ENCODE measurements at regions not wholly inside any gene's neighbourhood (a gene's known extent, or its start where the extent isn't known, plus 50 kb on each side); places are given as distances from the start of the nearest gene placed in this dataset.
"Not testable (repeated sequence)": the region's sequence is repeated elsewhere in the genome, so short reads cannot be mapped to it uniquely, and the experiment has no call there.

DNA sequence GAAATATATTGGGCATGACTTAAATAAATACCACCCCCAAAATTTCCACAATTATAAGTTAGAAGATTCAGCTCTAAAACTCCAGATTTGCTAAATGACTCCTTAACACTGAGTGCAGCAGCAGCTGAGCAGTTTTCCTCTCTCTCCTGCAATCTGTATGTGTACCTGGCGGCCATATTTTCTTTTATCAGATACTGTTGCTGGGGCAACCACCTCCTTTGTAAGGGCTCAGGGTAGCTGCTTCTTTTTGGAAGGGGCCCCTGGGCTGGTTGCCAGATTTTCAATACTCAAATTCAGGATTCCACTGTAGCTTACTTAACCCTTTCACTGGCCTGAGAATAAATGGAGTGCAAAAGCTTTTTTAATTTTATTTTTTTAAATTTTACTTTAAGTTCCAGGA is 197.0 kb downstream of the TAF11L14 start:
- DNase-seq, result no peak

DNA sequence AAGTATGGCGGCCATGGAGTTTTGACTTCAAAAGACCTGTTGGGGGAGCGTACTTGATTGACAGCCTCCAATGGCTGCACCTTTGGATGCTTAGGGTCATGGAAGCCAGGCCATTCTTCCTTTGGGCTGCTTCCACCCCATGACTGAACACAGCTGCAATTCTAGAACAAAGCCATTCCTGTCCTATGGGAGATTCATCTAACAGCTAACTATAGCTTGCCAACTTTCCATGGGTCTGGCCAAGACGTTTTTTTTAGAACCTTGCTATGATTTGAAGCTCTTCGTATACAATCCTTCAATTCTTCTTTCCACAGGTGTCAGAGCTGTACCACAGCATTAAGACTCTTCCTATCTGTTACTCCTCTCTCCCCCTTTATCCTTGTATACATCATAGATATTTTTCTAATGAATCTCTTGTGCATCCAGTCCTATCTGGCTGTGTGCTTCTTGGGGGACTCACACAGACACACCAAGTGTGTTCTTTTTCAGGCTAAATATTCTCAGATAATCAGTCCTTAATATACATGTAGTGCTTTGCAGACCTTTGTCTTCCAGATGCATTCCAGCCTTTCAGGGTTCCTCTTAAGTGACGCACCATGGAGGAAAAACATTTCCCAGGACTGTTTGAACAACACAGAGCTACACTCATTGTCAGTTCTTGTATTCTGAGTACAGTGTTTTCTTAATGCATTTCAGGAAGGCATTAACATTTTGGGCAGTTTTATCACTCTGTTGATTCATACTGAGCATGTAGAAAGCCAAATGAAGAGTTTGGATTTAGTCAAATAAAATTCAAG is 198.9 kb downstream of the TAF11L14 start:
- no peak for DNase-seq

DNA sequence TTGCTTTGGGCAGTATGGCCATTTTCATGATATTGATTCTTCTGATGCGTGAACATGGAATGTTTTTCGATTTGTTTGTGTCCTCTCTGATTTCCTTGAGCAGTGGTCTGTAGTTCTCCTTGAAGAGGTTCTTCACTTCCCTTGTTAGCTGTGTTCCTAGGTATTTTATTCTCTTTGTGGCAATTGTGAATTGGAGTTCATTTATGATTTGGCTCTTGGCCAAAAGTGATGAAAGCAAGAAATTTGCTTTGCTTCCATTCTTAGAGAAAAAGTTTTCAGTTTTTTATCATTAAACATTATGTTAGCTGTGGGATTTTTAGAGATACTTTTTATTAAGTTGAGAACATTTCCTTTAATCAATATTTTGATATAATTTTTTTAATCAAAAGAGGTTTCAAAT is 203.5 kb downstream of the TAF11L14 start:
- DNase-seq, result no peak

DNA sequence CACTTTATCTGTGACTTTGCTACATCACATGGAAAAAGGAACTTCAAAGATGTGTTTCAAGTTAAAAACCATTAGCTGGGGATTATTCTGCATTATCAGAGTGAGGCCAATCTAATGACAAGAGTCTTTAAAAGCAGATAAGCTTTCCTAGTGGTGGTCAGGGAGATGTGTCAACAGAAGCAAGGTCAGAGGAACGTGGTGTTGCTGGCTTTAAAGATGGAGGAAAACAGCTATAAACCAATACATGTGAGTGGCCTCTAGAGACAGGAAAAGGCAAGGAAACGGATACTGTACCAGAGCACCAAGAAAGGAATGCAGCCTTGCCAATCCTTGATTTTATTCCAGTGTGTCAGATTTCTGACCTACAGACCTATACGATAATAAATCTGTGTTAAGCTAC is 204.2 kb downstream of the TAF11L14 start:
- no peak for DNase-seq

DNA sequence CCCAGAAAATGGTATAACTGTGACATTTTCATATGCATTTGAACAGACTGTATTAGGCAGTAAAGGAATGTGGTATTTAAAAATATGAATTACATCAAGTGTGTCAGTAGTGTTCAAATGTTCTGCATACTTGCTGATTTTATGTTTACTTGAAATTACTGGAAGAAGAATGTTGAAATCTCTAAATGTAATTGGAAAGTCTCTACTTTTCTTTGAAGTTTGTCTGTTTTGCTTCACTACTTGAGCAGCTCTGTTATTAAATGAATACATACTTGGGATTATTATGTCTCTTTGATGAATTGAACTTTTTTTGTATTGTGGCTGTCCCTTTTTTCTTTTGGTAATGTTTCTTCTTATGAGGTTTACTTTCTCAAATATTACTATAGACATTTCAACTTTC is 205.6 kb downstream of the TAF11L14 start:
- DNase-seq, result no peak

DNA sequence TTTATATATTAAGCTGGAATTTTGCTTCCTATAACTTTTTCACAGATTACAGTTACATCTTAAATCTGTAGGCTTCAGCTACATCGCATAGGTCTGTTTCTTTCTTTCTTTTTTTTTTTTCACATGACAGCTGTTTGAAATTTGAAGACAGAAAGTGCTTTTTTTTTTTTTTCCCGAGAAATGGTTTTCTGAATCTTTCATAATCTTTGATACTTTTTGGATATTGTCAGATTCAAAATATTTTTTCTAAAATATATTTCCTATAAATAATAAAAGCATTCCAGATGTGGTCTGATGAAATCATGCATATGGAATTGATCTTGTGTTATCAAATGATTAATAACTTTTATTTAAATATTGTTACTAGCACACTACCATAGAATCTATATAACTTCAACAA is 212.2 kb downstream of the TAF11L14 start:
- DNase-seq, result no peak

DNA sequence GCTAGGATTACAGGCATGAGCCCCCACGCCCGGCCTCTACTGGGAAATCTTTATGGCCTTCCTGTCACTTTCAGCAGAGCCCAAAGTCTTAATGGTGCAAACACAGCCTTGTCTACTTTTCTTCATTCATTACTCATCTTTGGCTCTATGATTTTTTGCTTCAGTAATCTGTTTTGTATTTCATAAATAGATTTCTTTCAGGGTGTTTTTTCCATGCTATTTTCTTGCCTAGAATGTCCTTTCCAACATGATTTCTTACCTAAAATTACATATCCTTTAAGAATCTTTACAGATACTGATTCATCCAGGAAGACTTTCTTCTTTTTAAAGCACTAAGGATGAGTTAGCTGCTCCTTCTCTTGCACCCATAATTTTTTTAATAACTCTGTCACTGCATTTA is 213.0 kb downstream of the TAF11L14 start:
- no peak for DNase-seq

DNA sequence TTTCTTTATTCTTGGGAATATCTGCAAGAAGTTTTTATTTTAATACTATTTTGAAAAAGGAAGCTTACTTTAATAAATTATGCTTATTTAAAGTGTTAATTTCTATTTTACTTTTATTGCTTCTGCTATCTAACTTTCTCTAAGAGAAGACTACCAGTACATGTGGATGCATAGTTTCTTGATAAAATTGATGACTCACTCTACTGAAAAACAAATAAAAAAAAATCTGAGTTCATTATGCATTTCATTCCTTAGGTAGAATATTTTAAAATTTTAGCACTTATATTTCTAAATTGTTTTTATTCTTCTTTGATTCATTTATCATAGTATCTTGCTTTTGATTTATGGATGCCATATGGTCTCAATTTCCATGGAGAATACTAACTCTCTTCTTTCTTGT is 217.9 kb downstream of the TAF11L14 start:
- DNase-seq, result no peak

DNA sequence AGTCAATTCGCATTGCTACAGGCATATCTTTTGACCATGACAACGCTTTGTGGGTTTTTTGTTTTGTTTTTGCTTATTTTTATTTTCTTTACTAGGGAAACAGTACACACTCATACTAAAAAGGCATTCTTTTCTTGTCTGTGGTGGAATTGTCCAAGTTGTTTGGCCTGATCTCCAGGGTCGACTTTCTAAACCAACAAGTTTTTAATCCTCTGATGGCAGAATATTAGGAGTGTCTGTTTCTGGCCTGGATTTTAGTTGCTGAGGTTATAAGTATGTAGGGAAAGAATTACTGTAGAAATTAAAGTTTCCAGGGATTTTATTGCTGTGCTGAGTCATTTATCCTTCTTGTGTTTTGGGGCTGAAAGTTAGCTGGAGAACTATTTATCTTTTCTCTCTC is 218.5 kb downstream of the TAF11L14 start:
- no peak for DNase-seq

DNA sequence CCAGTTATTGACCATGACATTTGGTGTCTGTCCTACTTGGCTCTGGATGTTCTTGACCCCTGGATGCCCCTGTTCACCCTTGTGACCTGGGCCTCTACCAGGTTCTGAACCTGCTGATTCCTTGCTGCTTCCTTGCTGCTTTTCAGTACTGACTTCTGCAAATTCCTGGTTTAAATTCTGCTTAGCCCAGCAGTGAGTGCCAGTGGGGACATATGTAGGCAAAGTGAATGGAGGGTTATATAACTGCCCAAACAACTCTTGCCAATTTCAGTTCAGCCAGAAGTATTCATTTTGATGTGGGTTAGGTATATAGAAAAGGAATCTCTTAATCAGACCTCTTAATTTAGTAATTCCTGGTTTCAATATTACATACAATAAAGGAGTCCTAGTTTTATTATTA is 220.6 kb downstream of the TAF11L14 start:
- no peak for DNase-seq

DNA sequence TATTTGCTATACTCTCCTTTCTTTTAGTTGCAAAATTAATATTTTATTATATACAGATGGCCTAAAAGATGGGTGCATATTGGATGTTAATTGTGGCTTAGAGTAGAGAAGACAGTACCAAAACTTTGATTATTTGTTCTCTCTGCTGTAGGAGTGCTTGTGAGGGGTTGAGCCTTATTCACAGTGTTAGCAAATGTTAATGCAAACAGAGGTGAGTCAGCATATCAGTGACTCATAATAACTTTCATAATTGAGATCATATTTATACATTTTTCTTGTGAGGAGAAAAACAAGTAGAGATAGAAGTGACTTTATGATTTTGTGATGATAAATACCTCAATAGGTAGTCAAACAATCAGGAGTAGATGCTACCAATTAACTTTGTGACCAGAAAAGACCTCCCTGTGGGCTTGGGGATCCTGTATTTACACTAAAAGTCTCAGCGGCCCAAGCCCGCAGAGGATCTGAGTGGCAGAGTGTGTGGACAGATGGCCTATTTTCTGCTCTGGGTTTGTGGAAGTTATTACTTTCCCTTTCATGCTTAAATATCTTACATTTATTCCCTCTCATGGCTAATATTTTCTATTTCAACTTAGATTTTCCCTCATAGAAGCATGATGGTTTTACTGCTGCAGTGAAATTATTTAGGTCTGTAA is 226.5 kb downstream of the TAF11L14 start:
- no peak for DNase-seq

DNA sequence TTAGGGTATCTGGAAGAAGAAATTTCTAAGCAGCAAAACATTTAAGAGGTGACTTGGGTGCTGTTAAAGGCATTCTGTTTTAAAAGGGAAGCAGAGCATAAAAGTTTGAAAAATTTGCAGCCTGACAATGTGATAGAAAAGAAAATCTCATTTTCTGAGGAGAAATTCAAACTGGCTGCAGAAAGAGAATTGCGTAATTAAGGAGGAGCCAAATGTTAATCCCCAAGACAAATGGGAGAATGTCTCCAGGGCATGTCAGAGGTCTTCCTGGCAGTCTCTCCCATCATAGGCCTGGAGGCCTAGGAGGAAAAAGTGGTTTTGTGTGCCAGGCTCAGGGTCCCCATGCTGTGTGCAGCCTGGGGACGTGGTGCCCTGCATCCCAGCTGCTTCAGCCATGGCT is 230.6 kb downstream of the TAF11L14 start:
- not testable (repeated sequence) for DNase-seq

DNA sequence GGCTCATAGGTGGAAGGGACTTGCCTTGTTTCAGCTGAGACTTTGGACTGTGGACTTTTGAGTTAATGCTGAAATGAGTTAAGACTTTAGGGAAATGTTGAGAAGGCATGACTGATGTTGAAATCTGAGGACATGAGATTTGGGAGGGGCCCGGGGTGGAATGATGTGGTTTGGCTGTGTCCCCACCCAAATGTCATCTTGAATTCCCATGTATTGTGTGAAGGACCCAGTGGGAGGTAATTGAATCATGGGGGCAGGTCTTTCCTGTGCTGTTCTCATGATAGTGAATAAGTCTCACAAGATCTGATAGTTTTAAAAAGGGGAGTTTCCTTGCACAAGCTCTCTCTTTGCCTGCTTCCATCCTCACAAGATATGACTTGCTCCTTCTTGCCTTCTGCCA is 231.7 kb downstream of the TAF11L14 start:
- not testable (repeated sequence) for DNase-seq

DNA sequence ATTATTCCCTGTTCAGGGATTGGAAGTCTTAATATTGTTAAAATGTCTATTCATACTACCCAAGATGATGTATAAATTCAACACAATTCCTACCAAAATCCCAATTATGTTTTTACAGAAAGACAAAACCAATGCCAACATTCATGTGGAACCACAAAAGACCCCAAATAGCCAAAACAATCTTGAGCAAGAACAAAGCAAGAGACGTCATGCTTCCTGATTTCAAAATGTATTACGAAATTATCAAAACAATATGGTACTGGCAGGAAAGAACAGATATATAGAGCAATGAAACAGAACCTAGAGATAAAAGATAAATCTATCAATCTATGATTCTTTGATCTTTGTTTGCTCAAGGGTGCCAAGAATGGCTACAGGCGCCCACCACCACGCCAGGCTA is 237.9 kb downstream of the TAF11L14 start:
- no peak for DNase-seq

DNA sequence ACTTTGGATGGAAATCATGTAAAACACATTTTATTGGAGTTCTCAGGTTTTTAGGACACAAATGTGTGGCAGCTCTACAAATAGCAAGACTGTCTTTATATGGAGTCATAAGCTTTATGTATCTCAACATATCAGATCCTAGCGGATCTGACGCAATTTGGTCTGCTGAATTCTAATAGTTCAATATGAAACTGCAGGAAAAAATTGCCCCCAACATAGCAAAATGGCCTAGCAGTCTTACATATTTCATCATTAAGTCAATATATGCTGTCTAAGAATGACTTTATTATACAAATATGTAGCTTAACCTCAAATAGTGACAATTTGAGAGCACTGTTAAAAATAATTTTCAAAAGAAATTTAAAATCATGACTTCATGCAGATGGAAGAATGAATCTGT is 244.3 kb downstream of the TAF11L14 start:
- DNase-seq, result no peak

DNA sequence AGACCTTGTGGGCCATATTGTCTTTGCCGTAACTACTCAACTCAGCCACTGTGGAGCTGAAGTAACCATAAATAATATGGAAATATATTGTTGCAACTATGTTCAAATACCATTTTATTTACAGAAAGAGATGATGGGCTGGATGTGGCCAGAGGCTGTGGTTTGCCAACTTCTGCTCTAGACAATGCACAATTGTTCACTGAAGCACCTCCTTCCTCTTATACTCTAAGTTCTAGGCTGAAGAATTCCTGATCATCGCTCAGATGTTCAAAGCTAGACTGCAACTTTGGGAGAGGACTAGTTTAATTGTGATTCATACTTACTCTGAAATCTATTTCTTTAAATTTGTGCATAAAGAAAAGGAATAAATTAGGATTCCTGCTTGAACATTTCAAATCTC is 245.0 kb downstream of the TAF11L14 start:
- DNase-seq, result no peak

DNA sequence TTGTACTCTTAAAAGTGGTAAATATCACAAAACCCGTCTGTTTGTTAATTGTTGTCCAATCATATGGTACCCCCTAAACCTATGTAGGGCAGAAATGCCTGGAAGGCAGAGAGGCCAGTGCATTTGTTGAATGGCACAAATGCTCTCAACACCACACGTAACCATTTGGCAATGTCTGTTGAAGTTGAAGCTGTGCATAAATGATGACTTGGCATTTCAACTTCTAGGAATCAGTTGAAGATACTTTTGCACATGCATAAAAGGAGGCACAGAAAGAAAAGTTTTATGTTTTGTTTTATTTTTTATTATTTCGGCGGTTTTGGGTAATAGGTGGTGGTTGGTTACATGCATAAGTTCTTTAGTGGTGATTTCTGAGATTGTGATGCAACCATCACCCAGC is 246.6 kb downstream of the TAF11L14 start:
- DNase-seq, result no peak

DNA sequence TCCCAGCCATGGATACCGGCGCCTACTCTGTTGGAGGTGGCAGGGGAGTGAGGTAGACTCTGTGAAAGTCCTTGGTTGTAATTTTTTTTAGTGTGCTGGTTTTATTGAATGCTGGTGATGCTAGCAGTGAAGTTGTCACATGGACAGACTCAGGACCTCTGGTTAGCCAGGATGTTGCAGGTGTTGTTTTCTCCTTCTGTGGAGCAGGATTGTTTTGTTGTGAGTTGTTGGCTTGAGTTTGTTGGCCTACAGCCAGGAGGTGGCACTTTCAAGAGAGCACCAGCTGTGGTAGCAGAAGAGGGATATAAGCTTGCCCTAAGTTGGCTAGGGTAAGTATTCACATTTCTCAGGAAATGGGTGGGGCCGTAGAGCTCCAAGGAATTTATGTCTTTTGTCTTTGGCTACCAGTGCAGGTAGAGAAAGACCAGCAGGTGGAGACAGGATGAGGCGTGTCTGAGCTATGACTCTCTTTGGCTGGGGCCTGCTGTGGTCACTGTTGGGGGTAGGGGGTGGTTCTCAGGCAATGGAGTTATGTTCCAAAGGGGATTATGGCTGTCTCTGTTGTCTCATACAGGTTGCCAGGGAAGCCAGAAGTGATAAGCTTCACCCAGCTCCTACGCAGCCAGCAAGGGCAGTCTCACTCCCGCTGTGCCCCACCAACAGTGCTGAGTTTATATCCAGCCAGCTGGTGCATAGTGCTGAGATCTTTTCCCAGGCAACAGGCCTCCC is 248.7 kb downstream of the TAF11L14 start:
- DNase-seq, result no peak

DNA sequence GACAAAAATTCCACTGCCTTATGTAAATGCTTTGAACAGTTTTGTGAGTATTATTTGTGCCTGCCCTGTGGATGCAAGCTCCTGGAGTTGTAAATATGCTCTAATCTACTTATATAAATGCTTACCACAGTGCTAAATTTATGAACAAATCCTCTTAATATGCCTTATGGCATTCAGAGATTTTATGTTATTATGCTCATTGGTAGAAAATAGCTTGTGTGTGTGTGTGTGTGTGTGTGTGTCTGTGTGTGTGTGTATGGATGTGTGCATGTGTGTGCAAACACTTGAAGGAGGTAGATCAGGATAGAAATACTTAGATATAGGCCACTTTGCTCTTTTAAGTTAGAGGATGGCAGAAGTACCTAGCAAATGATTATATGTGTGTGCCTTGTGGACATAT is 253.9 kb downstream of the TAF11L14 start:
- no peak for DNase-seq

DNA sequence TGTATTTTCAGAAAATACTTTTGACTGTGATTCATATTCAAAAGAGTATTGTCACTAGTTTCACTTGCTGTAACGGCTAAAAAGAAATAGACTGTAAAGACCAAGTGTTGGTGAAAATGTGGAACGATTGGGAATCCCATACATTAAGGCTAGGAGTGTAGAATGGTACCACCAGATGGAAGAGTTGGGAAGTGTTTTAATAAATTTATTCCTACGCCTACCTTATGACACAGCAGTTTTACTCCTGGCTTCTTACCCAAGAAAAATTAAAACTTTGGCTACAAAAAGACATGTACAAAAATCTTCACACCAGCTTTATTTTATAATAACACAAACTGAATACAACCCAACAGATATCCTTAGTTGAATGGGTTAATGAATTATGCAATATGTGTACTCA is 256.2 kb downstream of the TAF11L14 start:
- no peak for DNase-seq

DNA sequence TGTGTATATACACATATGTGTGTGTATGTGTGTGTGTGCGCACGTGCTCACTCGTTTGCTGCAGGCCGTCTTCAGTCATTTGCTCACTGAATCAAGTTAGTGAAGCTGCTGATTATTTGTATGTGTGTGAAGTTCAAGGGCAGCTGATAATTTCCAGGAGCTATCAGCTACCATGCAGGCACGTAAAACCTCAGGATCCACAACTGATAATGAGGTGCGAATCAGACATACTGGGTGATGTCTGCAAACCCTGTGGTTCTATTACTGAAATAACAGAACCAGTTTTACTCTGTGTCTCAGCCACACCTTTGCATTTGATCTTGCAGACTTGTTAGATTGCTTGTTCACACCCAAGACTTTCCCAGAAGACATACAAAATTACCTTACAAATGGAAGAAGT is 257.6 kb downstream of the TAF11L14 start:
- DNase-seq, result no peak

DNA sequence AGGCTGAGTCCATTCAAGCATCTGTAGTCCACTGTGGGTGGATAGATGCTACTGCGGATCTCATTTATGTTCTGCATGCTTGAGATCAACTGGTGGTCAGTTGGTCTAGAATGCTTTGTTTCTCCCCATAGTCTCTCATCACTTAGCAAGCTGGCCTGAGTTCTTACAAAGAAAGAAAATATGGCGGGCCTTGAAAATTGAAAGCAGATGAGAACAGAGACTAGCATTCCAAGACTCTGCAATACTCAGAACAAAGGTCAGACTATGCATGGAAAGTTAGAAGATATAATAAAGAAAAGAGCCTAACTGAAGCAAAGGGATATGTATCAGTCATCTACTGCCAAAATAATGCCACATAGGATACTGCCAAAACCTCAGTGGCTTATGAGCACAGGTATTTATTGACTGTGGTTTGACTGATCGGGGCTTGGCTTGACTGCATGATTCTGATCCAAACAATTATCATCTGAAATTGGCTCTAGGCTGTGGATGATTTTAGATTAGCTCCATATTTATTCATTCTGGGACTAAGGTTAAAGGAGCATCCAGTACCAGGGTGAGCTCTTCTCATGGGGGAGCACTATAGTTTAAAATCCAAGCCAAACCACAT is 258.9 kb downstream of the TAF11L14 start:
- DNase-seq, result no peak

DNA sequence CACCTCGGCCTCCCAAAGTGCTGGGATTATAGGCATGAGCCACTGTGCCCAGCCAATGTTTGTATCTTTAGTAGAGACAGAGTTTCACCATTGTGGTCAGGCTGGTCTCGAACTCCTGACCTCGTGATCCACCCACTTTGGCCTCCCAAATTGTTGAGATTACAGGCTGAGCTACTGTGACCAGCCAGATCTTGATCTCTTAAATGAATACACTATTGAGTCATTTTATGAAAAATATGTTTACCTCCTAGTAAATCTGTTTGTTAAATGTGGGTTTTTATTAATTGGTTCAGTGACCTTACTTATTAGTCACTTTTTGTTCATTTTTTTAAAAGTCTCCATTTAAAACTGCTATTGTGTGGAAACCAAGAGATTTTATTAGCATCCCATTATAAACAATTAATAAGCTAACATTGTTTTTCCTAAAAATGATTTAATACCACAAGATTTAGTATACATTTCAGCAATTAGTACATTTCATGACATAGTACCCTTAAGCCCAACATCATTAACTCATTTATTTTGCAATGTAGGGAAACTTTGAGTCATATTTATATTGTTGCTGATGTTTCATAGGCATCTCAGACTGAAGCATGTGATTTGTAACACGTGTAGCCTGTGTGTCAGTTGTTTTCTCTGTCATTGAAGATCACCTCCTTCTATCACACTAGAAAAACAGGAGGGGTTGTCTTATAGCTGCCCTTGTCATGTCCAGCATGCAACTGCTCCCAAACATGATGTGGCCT is 261.2 kb downstream of the TAF11L14 start:
- no peak for DNase-seq

All from NCI-H2029 (cell line).